Loucy (cell line): ENCODE measurements at regions not wholly inside any gene's neighbourhood (a gene's known extent, or its start where the extent isn't known, plus 50 kb on each side); places are given as distances from the start of the nearest gene placed in this dataset.
"Not testable (repeated sequence)": the region's sequence is repeated elsewhere in the genome, so short reads cannot be mapped to it uniquely, and the experiment has no call there.

Experiments
- EZH2phosphoT487 ChIP-seq: fragments of 200-600 bp; IDR thresholded peaks from 2 replicates; pipeline ENCODE4 v1.6.1; 2018; ENCODE audit warnings: antibody characterized with exemption, mild to moderate bottlenecking, moderate library complexity, borderline replicate concordance
- TF ChIP-seq, protein P1 (sequence below): fragments of 200-600 bp; sonication (generic); conservative IDR thresholded peaks from 2 replicates; pipeline ENCODE4 v1.5.1; 2014; ENCODE audit warnings: mild to moderate bottlenecking, antibody characterized with exemption, low read length

DNA sequence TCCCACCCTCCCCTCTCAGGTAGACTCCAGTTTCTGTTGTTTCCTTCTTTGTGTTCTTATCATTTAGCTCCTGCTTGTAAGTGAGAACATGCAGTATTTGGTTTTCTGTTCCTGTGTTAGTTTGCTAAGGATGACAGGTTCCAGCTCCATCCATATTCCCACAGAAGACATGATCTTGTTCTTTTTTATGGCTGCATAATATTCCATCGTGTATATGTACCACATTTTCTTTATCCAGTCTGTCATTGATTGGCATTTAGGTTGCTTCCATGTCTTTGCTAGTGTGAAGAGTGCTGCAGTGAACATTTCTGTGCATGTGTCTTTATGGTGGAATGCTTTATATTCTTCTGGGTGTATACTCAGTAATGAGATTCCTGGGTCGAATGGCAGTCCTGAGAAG lies 95.2 kb downstream of the CDC42EP3 start:
- TF ChIP-seq, protein P1, sequence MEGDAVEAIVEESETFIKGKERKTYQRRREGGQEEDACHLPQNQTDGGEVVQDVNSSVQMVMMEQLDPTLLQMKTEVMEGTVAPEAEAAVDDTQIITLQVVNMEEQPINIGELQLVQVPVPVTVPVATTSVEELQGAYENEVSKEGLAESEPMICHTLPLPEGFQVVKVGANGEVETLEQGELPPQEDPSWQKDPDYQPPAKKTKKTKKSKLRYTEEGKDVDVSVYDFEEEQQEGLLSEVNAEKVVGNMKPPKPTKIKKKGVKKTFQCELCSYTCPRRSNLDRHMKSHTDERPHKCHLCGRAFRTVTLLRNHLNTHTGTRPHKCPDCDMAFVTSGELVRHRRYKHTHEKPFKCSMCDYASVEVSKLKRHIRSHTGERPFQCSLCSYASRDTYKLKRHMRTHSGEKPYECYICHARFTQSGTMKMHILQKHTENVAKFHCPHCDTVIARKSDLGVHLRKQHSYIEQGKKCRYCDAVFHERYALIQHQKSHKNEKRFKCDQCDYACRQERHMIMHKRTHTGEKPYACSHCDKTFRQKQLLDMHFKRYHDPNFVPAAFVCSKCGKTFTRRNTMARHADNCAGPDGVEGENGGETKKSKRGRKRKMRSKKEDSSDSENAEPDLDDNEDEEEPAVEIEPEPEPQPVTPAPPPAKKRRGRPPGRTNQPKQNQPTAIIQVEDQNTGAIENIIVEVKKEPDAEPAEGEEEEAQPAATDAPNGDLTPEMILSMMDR, result not testable (repeated sequence)
- not testable (repeated sequence) for TF ChIP-seq EZH2phosphoT487
